Suprapubic skin (tissue), 4 donors: ENCODE measurements at regions not wholly inside any gene's neighbourhood (a gene's known extent, or its start where the extent isn't known, plus 50 kb on each side); places are given as distances from the start of the nearest gene placed in this dataset.

Experiments
- EP300 ChIP-seq: sonication (generic); formaldehyde crosslinking; IDR thresholded peaks from one replicate; pipeline ENCODE4 v1.6.1; 2017; ENCODE audit warnings: antibody characterized with exemption
- POLR2A ChIP-seq, 2 donors: fragments of 450-650 bp; IDR thresholded peaks; one replicate each; pipeline ENCODE4 v1.6.1; 2017; ENCODE audit warnings: antibody characterized with exemption in 2 of 2, mild to moderate bottlenecking in 2 of 2, moderate library complexity in 2 of 2
- POLR2AphosphoS5 ChIP-seq, 3 donors: sonication (generic); formaldehyde crosslinking; IDR thresholded peaks; one replicate each; pipeline ENCODE4 v1.6.1; 2017; ENCODE audit warnings: antibody characterized with exemption in 3 of 3
- TF ChIP-seq, protein P1 (sequence below), 2 donors: fragments of 200-600 bp in 1 of 2; fragments of 450-650 bp in 1 of 2; sonication (generic) in 1 of 2; IDR thresholded peaks; one replicate each; pipeline ENCODE4 v1.5.1; 2016 to 2019; ENCODE audit warnings: antibody characterized with exemption in 2 of 2, mild to moderate bottlenecking in 1 of 2, moderate library complexity in 1 of 2

GRCh38 chr2:37836711-37837110, 88.4 kb upstream of the RMDN2 start:
- TF ChIP-seq, protein P1, sequence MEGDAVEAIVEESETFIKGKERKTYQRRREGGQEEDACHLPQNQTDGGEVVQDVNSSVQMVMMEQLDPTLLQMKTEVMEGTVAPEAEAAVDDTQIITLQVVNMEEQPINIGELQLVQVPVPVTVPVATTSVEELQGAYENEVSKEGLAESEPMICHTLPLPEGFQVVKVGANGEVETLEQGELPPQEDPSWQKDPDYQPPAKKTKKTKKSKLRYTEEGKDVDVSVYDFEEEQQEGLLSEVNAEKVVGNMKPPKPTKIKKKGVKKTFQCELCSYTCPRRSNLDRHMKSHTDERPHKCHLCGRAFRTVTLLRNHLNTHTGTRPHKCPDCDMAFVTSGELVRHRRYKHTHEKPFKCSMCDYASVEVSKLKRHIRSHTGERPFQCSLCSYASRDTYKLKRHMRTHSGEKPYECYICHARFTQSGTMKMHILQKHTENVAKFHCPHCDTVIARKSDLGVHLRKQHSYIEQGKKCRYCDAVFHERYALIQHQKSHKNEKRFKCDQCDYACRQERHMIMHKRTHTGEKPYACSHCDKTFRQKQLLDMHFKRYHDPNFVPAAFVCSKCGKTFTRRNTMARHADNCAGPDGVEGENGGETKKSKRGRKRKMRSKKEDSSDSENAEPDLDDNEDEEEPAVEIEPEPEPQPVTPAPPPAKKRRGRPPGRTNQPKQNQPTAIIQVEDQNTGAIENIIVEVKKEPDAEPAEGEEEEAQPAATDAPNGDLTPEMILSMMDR (IDR thresholded peaks at IDR 0.05) = no peak
- TF ChIP-seq POLR2AphosphoS5 (IDR thresholded peaks at IDR 0.05) (no peak), POLR2A (IDR thresholded peaks at IDR 0.05) (no peak), EP300 (no peak)
